Upper lobe of right lung (tissue), 1 donor: ENCODE measurements at regions not wholly inside any gene's neighbourhood (a gene's known extent, or its start where the extent isn't known, plus 50 kb on each side); places are given as distances from the start of the nearest gene placed in this dataset.

Source experiments
- ATAC-seq: fragments of 200-7000 bp; cut with Tn5 transposase; one replicate; pipeline ENCODE4 v1.9.1; 2020; ENCODE audit warnings: mild to moderate bottlenecking, moderate library complexity
- DNase-seq: peaks from one replicate; pipeline ENCODE4 v3.0.0-alpha.2; 2020
- H3K27ac ChIP-seq: fragments of 200-600 bp; one replicate; pipeline ENCODE4 v1.8.0; 2022
- H3K27me3 ChIP-seq: fragments of 200-600 bp; one replicate; pipeline ENCODE4 v1.8.0; 2022; ENCODE audit warnings: mild to moderate bottlenecking
- H3K36me3 ChIP-seq: fragments of 200-600 bp; one replicate; pipeline ENCODE4 v1.8.0; 2022
- H3K4me1 ChIP-seq: fragments of 200-600 bp; one replicate; pipeline ENCODE4 v1.8.0; 2022
- H3K4me3 ChIP-seq: fragments of 200-600 bp; one replicate; pipeline ENCODE4 v1.8.0; 2022; ENCODE audit warnings: mild to moderate bottlenecking
- H3K9me3 ChIP-seq: fragments of 200-600 bp; one replicate; pipeline ENCODE4 v1.8.0; 2022
- CTCF ChIP-seq: fragments of 200-600 bp; IDR thresholded peaks from one replicate; pipeline ENCODE4 v1.8.0; 2022; ENCODE audit warnings: antibody characterized with exemption
- intact Hi-C: fragments of 100-400 bp; cut with DNase I; formaldehyde crosslinking; loops from one replicate; pipeline ENCODE4 v1.11.0; 2022
- donor health status: DM: no; HTN: yes; CAD: no; lungs with severe emphysema.

GRCh38 chr6:122116119-122116834 is 283.2 kb upstream of the HSF2 start:
- no peak for TF ChIP-seq CTCF
- Histone ChIP-seq H3K27ac (no peak overlapping the region), H3K36me3 (no peaks in the 10 kb centered on the region), H3K9me3 (no peaks in the 10 kb centered on the region), H3K27me3 (no peaks in the 10 kb centered on the region), H3K4me3 (no peak overlapping the region), H3K4me1 (peaks cover 6% of the 10 kb centered on the region)
- intact Hi-C loops: no loop called here
- ATAC-seq (no peak), DNase-seq (no peak)

- ATAC-seq (peak; percentile 55), DNase-seq (no peak)
- Histone ChIP-seq H3K27me3 (no peaks in the 10 kb centered on the region), H3K9me3 (no peaks in the 10 kb centered on the region), H3K36me3 (no peaks in the 10 kb centered on the region), H3K4me1 (peaks cover 6% of the 10 kb centered on the region), H3K27ac (no peak overlapping the region), H3K4me3 (no peak overlapping the region)
- intact Hi-C loops: no loop called here
- no peak for TF ChIP-seq CTCF
These were observed 282.4 kb upstream of the HSF2 start for GRCh38 chr6:122116835-122117627.

- Histone ChIP-seq H3K27me3 (no peaks in the 10 kb centered on the region), H3K4me1 (peaks cover 6% of the 10 kb centered on the region), H3K4me3 (no peak overlapping the region), H3K27ac (no peak overlapping the region), H3K9me3 (no peaks in the 10 kb centered on the region), H3K36me3 (no peaks in the 10 kb centered on the region)
- no peak for TF ChIP-seq CTCF
- ATAC-seq: no peak
- no peak for DNase-seq
- intact Hi-C loops: no loop called here
These were observed 280.4 kb upstream of the HSF2 start for GRCh38 chr6:122118945-122119506.

GRCh38 chr6:122122202-122122601 is 277.2 kb upstream of the HSF2 start:
- DNase-seq (no peak), ATAC-seq (no peak)
- Histone ChIP-seq H3K4me1 (no peaks in the 10 kb centered on the region), H3K27ac (no peak overlapping the region), H3K9me3 (no peaks in the 10 kb centered on the region), H3K27me3 (no peaks in the 10 kb centered on the region), H3K36me3 (no peaks in the 10 kb centered on the region), H3K4me3 (no peak overlapping the region)
- TF ChIP-seq CTCF: no peak
- intact Hi-C loops: no loop called here

GRCh38 chr6:122122686-122123085 is 276.8 kb upstream of the HSF2 start:
- intact Hi-C loops: no loop called here
- ATAC-seq (no peak), DNase-seq (no peak)
- H3K27me3 ChIP-seq: no peaks in the 10 kb centered on the region
- H3K4me1 ChIP-seq: no peaks in the 10 kb centered on the region
- H3K36me3 ChIP-seq: no peaks in the 10 kb centered on the region
- no peaks in the 10 kb centered on the region for H3K9me3 ChIP-seq
- H3K4me3 ChIP-seq: no peak overlapping the region
- H3K27ac ChIP-seq: no peak overlapping the region
- no peak for TF ChIP-seq CTCF
